ENCODE measurements at regions not wholly inside any gene's neighbourhood (a gene's known extent, or its start where the extent isn't known, plus 50 kb on each side); places are given as distances from the start of the nearest gene placed in this dataset.

DNA sequence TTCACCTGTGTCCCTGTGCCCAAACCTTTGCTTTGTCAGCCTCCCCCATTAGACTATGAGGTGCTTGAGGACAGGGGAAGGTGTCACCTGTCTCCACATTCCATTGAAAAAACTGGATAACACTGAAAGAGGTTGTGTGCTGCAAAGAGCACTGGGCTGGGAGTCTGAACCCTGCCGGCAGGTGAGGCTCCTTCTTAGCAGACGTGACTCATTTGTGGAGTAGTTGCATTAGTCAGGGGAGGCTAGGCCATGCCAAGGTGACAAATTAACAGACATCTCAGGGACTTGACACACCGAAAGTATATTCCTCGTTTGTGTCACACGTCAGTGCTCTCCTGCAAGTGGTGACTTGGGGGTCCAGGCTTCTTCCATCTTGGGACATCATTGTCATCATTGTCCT, 95.9 kb upstream of the STX18 start:
- H3K9me3 ChIP-seq: no peaks in the 10 kb centered on the region
- H3K27me3 ChIP-seq: no peaks in the 10 kb centered on the region
- DNase-seq (no peak), ATAC-seq (no peak)
- TF ChIP-seq CTCF (IDR thresholded peaks at IDR 0.05): no peak
- no peaks in the 10 kb centered on the region for H3K4me1 ChIP-seq
- intact Hi-C loops (cut with DNase I): no loop called here
- no peak overlapping the region for H3K27ac ChIP-seq
- H3K4me3 ChIP-seq: no peak overlapping the region
- H3K36me3 ChIP-seq: no peaks in the 10 kb centered on the region

- Histone ChIP-seq H3K9me3 (no peaks in the 10 kb centered on the region), H3K27ac (no peak overlapping the region), H3K4me3 (no peak overlapping the region), H3K36me3 (no peaks in the 10 kb centered on the region), H3K27me3 (no peaks in the 10 kb centered on the region), H3K4me1 (no peaks in the 10 kb centered on the region)
- TF ChIP-seq CTCF (IDR thresholded peaks at IDR 0.05): no peak
- intact Hi-C loops (cut with DNase I): no loop called here
- DNase-seq: no peak
- ATAC-seq: no peak
These were observed 91.6 kb upstream of the STX18 start for GRCh38 chr4:4633431-4633830.

- no peak for TF ChIP-seq CTCF (IDR thresholded peaks at IDR 0.05)
- Histone ChIP-seq H3K4me1 (no peaks in the 10 kb centered on the region), H3K9me3 (no peaks in the 10 kb centered on the region), H3K36me3 (no peaks in the 10 kb centered on the region), H3K27me3 (no peaks in the 10 kb centered on the region), H3K27ac (no peak overlapping the region), H3K4me3 (no peak overlapping the region)
- intact Hi-C loops (cut with DNase I): no loop called here
- no peak for ATAC-seq
- DNase-seq: no peak
These were observed 89.3 kb upstream of the STX18 start for GRCh38 chr4:4631150-4631549.

DNA sequence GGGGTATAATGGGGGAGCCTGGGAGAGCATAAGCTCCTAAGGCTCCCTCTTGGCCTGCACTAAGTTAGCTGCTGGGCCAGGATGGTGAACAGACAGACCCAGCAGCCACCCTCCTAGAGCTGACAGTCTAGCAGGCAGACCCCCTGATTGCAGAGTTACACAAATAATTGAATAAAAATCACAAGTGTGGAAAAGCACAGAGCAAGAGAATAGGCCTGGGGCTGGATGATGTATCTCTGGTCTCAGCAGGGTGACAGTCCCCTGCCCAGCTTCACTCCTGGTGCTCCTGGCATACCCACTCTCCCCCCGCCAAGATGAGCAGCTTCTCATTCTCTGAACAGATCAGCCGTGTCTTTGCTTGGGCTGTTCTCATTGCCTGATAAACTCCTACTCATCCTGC, 86.1 kb upstream of the STX18 start:
- no peaks in the 10 kb centered on the region for H3K9me3 ChIP-seq
- H3K4me3 ChIP-seq: no peak overlapping the region
- no peak overlapping the region for H3K27ac ChIP-seq
- no peaks in the 10 kb centered on the region for H3K4me1 ChIP-seq
- DNase-seq (no peak), ATAC-seq (no peak)
- H3K36me3 ChIP-seq: no peaks in the 10 kb centered on the region
- intact Hi-C loops (cut with DNase I): no loop called here
- no peak for TF ChIP-seq CTCF (IDR thresholded peaks at IDR 0.05)
- H3K27me3 ChIP-seq: no peaks in the 10 kb centered on the region

- ATAC-seq: no peak
- no peak for DNase-seq
- Histone ChIP-seq H3K27ac (no peak overlapping the region), H3K4me3 (no peak overlapping the region), H3K27me3 (no peaks in the 10 kb centered on the region), H3K9me3 (no peaks in the 10 kb centered on the region), H3K36me3 (no peaks in the 10 kb centered on the region), H3K4me1 (no peaks in the 10 kb centered on the region)
- intact Hi-C loops (cut with DNase I): no loop called here
- TF ChIP-seq CTCF (IDR thresholded peaks at IDR 0.05): no peak
These were observed 85.3 kb upstream of the STX18 start for GRCh38 chr4:4627111-4627510.

- no peak overlapping the region for H3K4me3 ChIP-seq
- H3K27ac ChIP-seq: no peak overlapping the region
- H3K27me3 ChIP-seq: no peaks in the 10 kb centered on the region
- H3K9me3 ChIP-seq: no peaks in the 10 kb centered on the region
- intact Hi-C loops (cut with DNase I): no loop called here
- ATAC-seq: peak; percentile 42
- no peaks in the 10 kb centered on the region for H3K4me1 ChIP-seq
- TF ChIP-seq CTCF (IDR thresholded peaks at IDR 0.05): no peak
- H3K36me3 ChIP-seq: no peaks in the 10 kb centered on the region
- no peak for DNase-seq
These were observed 83.6 kb upstream of the STX18 start for GRCh38 chr4:4625488-4625887.

Measured in upper lobe of right lung (tissue), 1 donor.